ENCODE measurements at regions not wholly inside any gene's neighbourhood (a gene's known extent, or its start where the extent isn't known, plus 50 kb on each side); places are given as distances from the start of the nearest gene placed in this dataset.

GRCh38 chr11:111011275-111011594 lies 234.3 kb upstream of the POU2AF2 start:
- TF ChIP-seq ZNF274 (IDR thresholded peaks at IDR 0.05; ENCODE audit: low read depth, low read length) = no peak
- TF ChIP-seq YY1 (IDR thresholded peaks at IDR 0.05; ENCODE audit: insufficient read depth, insufficient read length) = no peak
